HepG2 (cell line): ENCODE measurements at regions not wholly inside any gene's neighbourhood (a gene's known extent, or its start where the extent isn't known, plus 50 kb on each side); places are given as distances from the start of the nearest gene placed in this dataset.

ENCODE experiments used
- GFI1 ChIP-seq: sonication (generic); formaldehyde crosslinking; IDR thresholded peaks from 2 replicates; pipeline ENCODE4 v1.5.0; 2020; ENCODE audit warnings: missing genetic modification reagents, mild to moderate bottlenecking, borderline replicate concordance
- KLF13 ChIP-seq: sonication (generic); formaldehyde crosslinking; IDR thresholded peaks from 2 replicates; pipeline ENCODE4 v1.4.0; 2020; ENCODE audit warnings: mild to moderate bottlenecking, missing genetic modification reagents
- LCORL ChIP-seq, 2 experiments: fragments of 450-650 bp in 1 of 2; sonication (generic) in 1 of 2; formaldehyde crosslinking in 1 of 2; IDR thresholded peaks; 2 replicates each; pipeline versions ENCODE4 v1.5.0 to v1.6.1; 2017 to 2020; ENCODE audit warnings: antibody characterized with exemption in 1 of 2, missing genetic modification reagents in 1 of 2
- NFKB2 ChIP-seq: sonication (generic); formaldehyde crosslinking; IDR thresholded peaks from 2 replicates; pipeline ENCODE4 v1.4.0; 2020; ENCODE audit warnings: missing genetic modification reagents, borderline replicate concordance
- NKX3-1 ChIP-seq: sonication (generic); formaldehyde crosslinking; IDR thresholded peaks from 2 replicates; pipeline ENCODE4 v1.5.0; 2020; ENCODE audit warnings: missing genetic modification reagents
- NONO ChIP-seq, 2 experiments: fragments of 450-650 bp in 1 of 2; sonication (generic) in 1 of 2; formaldehyde crosslinking in 1 of 2; IDR thresholded peaks in 1 of 2; conservative IDR thresholded peaks in 1 of 2; 2 replicates each; pipeline versions ENCODE4 v1.6.1 to v1.8.0; 2017 to 2022; ENCODE audit warnings: mild to moderate bottlenecking in 1 of 2, missing genetic modification reagents in 1 of 2, moderate library complexity in 1 of 2
- POLR2A ChIP-seq, 2 experiments: IDR thresholded peaks; 2 replicates each; pipeline ENCODE4 v1.6.1; 2011; ENCODE audit warnings: low read depth in 2 of 2, low read length in 2 of 2, mild to moderate bottlenecking in 1 of 2, moderate library complexity in 1 of 2; ENCODE audit not compliant: insufficient read depth in 1 of 2
- RAD21 ChIP-seq: fragments of 450-650 bp; formaldehyde crosslinking; IDR thresholded peaks from 2 replicates; pipeline ENCODE4 v1.5.0; 2020; ENCODE audit warnings: mild to moderate bottlenecking
- RORA ChIP-seq: sonication (generic); formaldehyde crosslinking; IDR thresholded peaks from 2 replicates; pipeline ENCODE4 v1.5.0; 2020; ENCODE audit warnings: mild to moderate bottlenecking, missing genetic modification reagents, moderate library complexity
- SP1 ChIP-seq, 2 experiments: fragments of 450-650 bp in 1 of 2; sonication (generic) in 1 of 2; formaldehyde crosslinking in 1 of 2; IDR thresholded peaks; 2 replicates each; pipeline versions ENCODE4 v1.4.0 to v1.6.1; 2016 to 2020; ENCODE audit warnings: missing genetic modification reagents in 1 of 2
- TMF1 ChIP-seq: sonication (generic); formaldehyde crosslinking; IDR thresholded peaks from 2 replicates; pipeline ENCODE4 v1.8.1; 2022; ENCODE audit warnings: low read depth, missing genetic modification reagents
- ZBTB3 ChIP-seq: sonication (generic); formaldehyde crosslinking; IDR thresholded peaks from 2 replicates; pipeline ENCODE4 v1.4.0; 2020; ENCODE audit warnings: low read depth, mild to moderate bottlenecking, moderate library complexity, missing genetic modification reagents, borderline replicate concordance
- ZBTB38 ChIP-seq: sonication (generic); formaldehyde crosslinking; IDR thresholded peaks from 2 replicates; pipeline ENCODE4 v1.5.1; 2020; ENCODE audit warnings: mild to moderate bottlenecking, missing genetic modification reagents
- ZC3H13 ChIP-seq: sonication (generic); formaldehyde crosslinking; IDR thresholded peaks from 2 replicates; pipeline ENCODE4 v1.8.1; 2023; ENCODE audit warnings: mild to moderate bottlenecking, missing genetic modification reagents, moderate library complexity
- ZFX ChIP-seq: sonication (generic); formaldehyde crosslinking; IDR thresholded peaks from 2 replicates; pipeline ENCODE4 v1.4.0; 2020; ENCODE audit warnings: mild to moderate bottlenecking, low read depth, missing genetic modification reagents, moderate library complexity
- ZNF44 ChIP-seq: sonication (generic); formaldehyde crosslinking; IDR thresholded peaks from 2 replicates; pipeline ENCODE4 v1.5.1; 2020; ENCODE audit warnings: mild to moderate bottlenecking, missing genetic modification reagents
- ZNF619 ChIP-seq: sonication (generic); formaldehyde crosslinking; IDR thresholded peaks from 2 replicates; pipeline ENCODE4 v1.4.0; 2020; ENCODE audit warnings: mild to moderate bottlenecking, missing genetic modification reagents
- ZNF839 ChIP-seq: sonication (generic); formaldehyde crosslinking; IDR thresholded peaks from 2 replicates; pipeline ENCODE4 v1.4.0; 2020; ENCODE audit warnings: missing genetic modification reagents, mild to moderate bottlenecking, borderline replicate concordance
- ZSCAN25 ChIP-seq: sonication (generic); formaldehyde crosslinking; IDR thresholded peaks from 2 replicates; pipeline ENCODE4 v1.8.0; 2022; ENCODE audit warnings: mild to moderate bottlenecking, missing genetic modification reagents
- TF ChIP-seq, protein P1 (sequence below): sonication (generic); formaldehyde crosslinking; IDR thresholded peaks from 2 replicates; pipeline ENCODE4 v1.8.1; 2022; ENCODE audit warnings: low read depth, mild to moderate bottlenecking, missing genetic modification reagents
- TF ChIP-seq, protein P2 (sequence below): sonication (generic); formaldehyde crosslinking; IDR thresholded peaks from 2 replicates; pipeline ENCODE4 v1.5.1; 2020; ENCODE audit warnings: missing genetic modification reagents, mild to moderate bottlenecking, borderline replicate concordance
- TF ChIP-seq, protein P3 (sequence below): sonication (generic); formaldehyde crosslinking; IDR thresholded peaks from 2 replicates; pipeline ENCODE4 v1.4.0; 2020; ENCODE audit warnings: missing genetic modification reagents

DNA sequence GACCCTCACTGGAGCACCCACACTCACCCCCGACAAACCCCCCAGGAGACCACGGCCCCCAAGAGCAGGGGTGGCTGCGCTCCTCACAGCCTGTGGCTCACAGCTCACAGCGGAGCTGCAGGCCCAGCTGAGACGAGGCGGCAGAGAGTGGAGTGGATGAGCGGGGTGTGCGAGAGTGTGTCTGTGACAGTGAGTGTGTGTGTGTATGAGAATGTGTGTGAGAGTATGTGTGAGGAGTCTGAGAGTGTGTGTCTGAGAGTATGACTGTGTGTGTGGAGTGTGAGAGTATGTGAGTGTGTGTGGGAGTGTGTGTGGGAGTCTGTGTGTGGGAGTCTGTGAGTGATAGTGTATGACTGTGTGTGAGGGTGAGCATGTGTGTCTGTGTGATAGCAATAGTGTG, 55.3 kb upstream of the ID2 start (continued):
- TF ChIP-seq, protein P1, sequence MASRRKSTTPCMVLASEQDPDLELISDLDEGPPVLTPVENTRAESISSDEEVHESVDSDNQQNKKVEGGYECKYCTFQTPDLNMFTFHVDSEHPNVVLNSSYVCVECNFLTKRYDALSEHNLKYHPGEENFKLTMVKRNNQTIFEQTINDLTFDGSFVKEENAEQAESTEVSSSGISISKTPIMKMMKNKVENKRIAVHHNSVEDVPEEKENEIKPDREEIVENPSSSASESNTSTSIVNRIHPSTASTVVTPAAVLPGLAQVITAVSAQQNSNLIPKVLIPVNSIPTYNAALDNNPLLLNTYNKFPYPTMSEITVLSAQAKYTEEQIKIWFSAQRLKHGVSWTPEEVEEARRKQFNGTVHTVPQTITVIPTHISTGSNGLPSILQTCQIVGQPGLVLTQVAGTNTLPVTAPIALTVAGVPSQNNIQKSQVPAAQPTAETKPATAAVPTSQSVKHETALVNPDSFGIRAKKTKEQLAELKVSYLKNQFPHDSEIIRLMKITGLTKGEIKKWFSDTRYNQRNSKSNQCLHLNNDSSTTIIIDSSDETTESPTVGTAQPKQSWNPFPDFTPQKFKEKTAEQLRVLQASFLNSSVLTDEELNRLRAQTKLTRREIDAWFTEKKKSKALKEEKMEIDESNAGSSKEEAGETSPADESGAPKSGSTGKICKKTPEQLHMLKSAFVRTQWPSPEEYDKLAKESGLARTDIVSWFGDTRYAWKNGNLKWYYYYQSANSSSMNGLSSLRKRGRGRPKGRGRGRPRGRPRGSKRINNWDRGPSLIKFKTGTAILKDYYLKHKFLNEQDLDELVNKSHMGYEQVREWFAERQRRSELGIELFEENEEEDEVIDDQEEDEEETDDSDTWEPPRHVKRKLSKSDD (CRISPR knock-in tag) = 0 out of 2 replicates have a peak, but pooled peaks have one; percentile 22
- TF ChIP-seq ZNF619 (CRISPR knock-in tag) (0 out of 2 replicates have a peak, but pooled peaks have one; percentile 11), NKX3-1 (CRISPR knock-in tag) (peak; percentile 33; the same call in 1 of the 2 replicates), ZBTB38 (CRISPR knock-in tag) (peak; percentile 94), ZNF44 (CRISPR knock-in tag) (0 out of 2 replicates have a peak, but pooled peaks have one; percentile 40), TMF1 (CRISPR knock-in tag) (peak; percentile 7; the same call in 1 of the 2 replicates), SP1 (IDR thresholded peaks at IDR 0.05) (peak; percentile 69; the same call in 1 of the 2 replicates), SP1 (CRISPR knock-in tag; IDR thresholded peaks at IDR 0.05) (no peak), LCORL (IDR thresholded peaks at IDR 0.05) (peak; percentile 57; the same call in 1 of the 2 replicates), LCORL (CRISPR knock-in tag; IDR thresholded peaks at IDR 0.05) (no peak), ZFX (CRISPR knock-in tag) (peak; percentile 15; the same call in 1 of the 2 replicates), ZC3H13 (CRISPR knock-in tag) (0 out of 2 replicates have a peak, but pooled peaks have one; percentile 1), RORA (CRISPR knock-in tag) (no peak), GFI1 (CRISPR knock-in tag) (0 out of 2 replicates have a peak, but pooled peaks have one; percentile 17), ZBTB3 (CRISPR knock-in tag) (0 out of 2 replicates have a peak, but pooled peaks have one; percentile 10), ZSCAN25 (CRISPR knock-in tag) (0 out of 2 replicates have a peak, but pooled peaks have one; percentile 43), RAD21 (CRISPR knock-in tag) (0 out of 2 replicates have a peak, but pooled peaks have one; percentile 7), NONO (IDR thresholded peaks at IDR 0.05) (0 out of 2 replicates have a peak, but pooled peaks have one; percentile 85), NONO (CRISPR knock-in tag; conservative IDR thresholded peaks at IDR 0.05) (no peak; the same call in 1 of the 2 replicates), NFKB2 (CRISPR knock-in tag) (0 out of 2 replicates have a peak, but pooled peaks have one; percentile 1), ZNF839 (CRISPR knock-in tag) (peak; percentile 75; the same call in 1 of the 2 replicates), KLF13 (CRISPR knock-in tag) (peak; percentile 39; the same call in 1 of the 2 replicates), POLR2A (IDR thresholded peaks at IDR 0.05; ENCODE audit: insufficient read depth in 1 of 2, low read depth in 2 of 2, low read length in 2 of 2) (0 out of 4 replicates have a peak, but pooled peaks of 1 of the 2 experiments have one; percentile 41)
- TF ChIP-seq, protein P2, sequence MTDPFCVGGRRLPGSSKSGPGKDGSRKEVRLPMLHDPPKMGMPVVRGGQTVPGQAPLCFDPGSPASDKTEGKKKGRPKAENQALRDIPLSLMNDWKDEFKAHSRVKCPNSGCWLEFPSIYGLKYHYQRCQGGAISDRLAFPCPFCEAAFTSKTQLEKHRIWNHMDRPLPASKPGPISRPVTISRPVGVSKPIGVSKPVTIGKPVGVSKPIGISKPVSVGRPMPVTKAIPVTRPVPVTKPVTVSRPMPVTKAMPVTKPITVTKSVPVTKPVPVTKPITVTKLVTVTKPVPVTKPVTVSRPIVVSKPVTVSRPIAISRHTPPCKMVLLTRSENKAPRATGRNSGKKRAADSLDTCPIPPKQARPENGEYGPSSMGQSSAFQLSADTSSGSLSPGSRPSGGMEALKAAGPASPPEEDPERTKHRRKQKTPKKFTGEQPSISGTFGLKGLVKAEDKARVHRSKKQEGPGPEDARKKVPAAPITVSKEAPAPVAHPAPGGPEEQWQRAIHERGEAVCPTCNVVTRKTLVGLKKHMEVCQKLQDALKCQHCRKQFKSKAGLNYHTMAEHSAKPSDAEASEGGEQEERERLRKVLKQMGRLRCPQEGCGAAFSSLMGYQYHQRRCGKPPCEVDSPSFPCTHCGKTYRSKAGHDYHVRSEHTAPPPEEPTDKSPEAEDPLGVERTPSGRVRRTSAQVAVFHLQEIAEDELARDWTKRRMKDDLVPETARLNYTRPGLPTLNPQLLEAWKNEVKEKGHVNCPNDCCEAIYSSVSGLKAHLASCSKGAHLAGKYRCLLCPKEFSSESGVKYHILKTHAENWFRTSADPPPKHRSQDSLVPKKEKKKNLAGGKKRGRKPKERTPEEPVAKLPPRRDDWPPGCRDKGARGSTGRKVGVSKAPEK (CRISPR knock-in tag) = peak; percentile 16; the same call in 1 of the 2 replicates
- TF ChIP-seq, protein P3, sequence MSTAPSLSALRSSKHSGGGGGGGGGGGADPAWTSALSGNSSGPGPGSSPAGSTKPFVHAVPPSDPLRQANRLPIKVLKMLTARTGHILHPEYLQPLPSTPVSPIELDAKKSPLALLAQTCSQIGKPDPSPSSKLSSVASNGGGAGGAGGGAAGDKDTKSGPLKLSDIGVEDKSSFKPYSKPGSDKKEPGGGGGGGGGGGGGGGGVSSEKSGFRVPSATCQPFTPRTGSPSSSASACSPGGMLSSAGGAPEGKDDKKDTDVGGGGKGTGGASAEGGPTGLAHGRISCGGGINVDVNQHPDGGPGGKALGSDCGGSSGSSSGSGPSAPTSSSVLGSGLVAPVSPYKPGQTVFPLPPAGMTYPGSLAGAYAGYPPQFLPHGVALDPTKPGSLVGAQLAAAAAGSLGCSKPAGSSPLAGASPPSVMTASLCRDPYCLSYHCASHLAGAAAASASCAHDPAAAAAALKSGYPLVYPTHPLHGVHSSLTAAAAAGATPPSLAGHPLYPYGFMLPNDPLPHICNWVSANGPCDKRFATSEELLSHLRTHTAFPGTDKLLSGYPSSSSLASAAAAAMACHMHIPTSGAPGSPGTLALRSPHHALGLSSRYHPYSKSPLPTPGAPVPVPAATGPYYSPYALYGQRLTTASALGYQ (CRISPR knock-in tag) = no peak
